T-cell (primary cell): ENCODE measurements at regions not wholly inside any gene's neighbourhood (a gene's known extent, or its start where the extent isn't known, plus 50 kb on each side); places are given as distances from the start of the nearest gene placed in this dataset.

Experiments used
- ATAC-seq, 4 experiments: fragments of 200-7000 bp in 3 of 4; fragments of 150-1000 bp in 1 of 4; cut with Tn5 transposase; replicated peaks in 1 of 4; 1 replicate in 3 of 4; 2 replicates in 1 of 4; pipeline ENCODE4 v1.10.0; 2021; ENCODE audit warnings: moderate library complexity in 3 of 4, mild to moderate bottlenecking in 2 of 4, moderate number of reproducible peaks in 1 of 4
- CTCF ChIA-PET, 2 donors: fragments of 300-600 bp; sonication (Branson Sonifier 250); formaldehyde crosslinking; loops; one replicate each; lab custom pipeline; 2022; ENCODE audit warnings: antibody characterized with exemption in 2 of 2; lab: Charles Lee
- POLR2A ChIA-PET, 2 donors: fragments of 300-600 bp; sonication (Branson Sonifier 250); formaldehyde crosslinking; loops; one replicate each; lab custom pipeline; 2022; ENCODE audit warnings: antibody characterized with exemption in 2 of 2; lab: Charles Lee
- DNase-seq, 35 experiments: peaks; one replicate each; pipeline versions ENCODE4 v3.0.0 to v3.0.0-alpha.2; 2013 to 2023
- H3K27ac ChIP-seq: one replicate; pipeline ENCODE4 v1.5.1; 2013; ENCODE audit warnings: low read length
- H3K27me3 ChIP-seq, 2 experiments: replicated peaks in 1 of 2; 1 replicate in 1 of 2; 2 replicates in 1 of 2; pipeline versions ENCODE4 v1.6.1 to v1.7.0; 2013; ENCODE audit warnings: low read length in 1 of 2, mixed read lengths in 1 of 2; ENCODE audit not compliant: control insufficient read depth in 2 of 2, insufficient read depth in 2 of 2; ENCODE audit errors: extremely low read depth in 1 of 2
- H3K36me3 ChIP-seq, 2 donors: 1 replicate in 1 of 2; 2 replicates in 1 of 2; pipeline versions ENCODE4 v1.6.1 to v1.7.0; 2013; ENCODE audit warnings: low read length in 1 of 2; ENCODE audit not compliant: control insufficient read depth in 2 of 2, insufficient read depth in 1 of 2; ENCODE audit errors: extremely low read depth in 1 of 2
- H3K4me1 ChIP-seq, 2 experiments: 1 replicate in 1 of 2; 2 replicates in 1 of 2; pipeline versions ENCODE4 v1.6.1 to v1.7.0; 2013; ENCODE audit warnings: low read length in 2 of 2, mixed read lengths in 1 of 2; ENCODE audit not compliant: insufficient read depth in 2 of 2, control insufficient read depth in 1 of 2; ENCODE audit errors: extremely low read depth in 1 of 2
- H3K4me3 ChIP-seq, 2 donors: 1 replicate in 1 of 2; 2 replicates in 1 of 2; pipeline versions ENCODE4 v1.5.1 to v1.7.0; 2013; ENCODE audit warnings: mild to moderate bottlenecking in 2 of 2, low read length in 1 of 2, moderate library complexity in 1 of 2; ENCODE audit not compliant: control insufficient read depth in 1 of 2; ENCODE audit errors: extremely low read depth in 1 of 2
- H3K9me3 ChIP-seq: 2 replicates; pipeline ENCODE4 v1.7.0; 2013
- H3K27ac Mint-ChIP-seq, 2 donors: one replicate each; pipeline ENCODE4 v1.8.0; 2020 to 2021; ENCODE audit warnings: mild to moderate bottlenecking in 2 of 2, mixed read lengths in 2 of 2
- H3K27me3 Mint-ChIP-seq, 2 donors: one replicate each; pipeline ENCODE4 v1.8.0; 2021 to 2022; ENCODE audit warnings: mixed read lengths in 2 of 2
- H3K36me3 Mint-ChIP-seq: one replicate; pipeline ENCODE4 v1.8.0; 2021; ENCODE audit warnings: mixed read lengths
- H3K4me1 Mint-ChIP-seq, 3 donors: one replicate each; pipeline ENCODE4 v1.8.0; 2020 to 2022; ENCODE audit warnings: mixed read lengths in 3 of 3, mild to moderate bottlenecking in 1 of 3
- H3K4me3 Mint-ChIP-seq, 3 donors: one replicate each; pipeline ENCODE4 v1.8.0; 2020 to 2022; ENCODE audit warnings: mild to moderate bottlenecking in 3 of 3, mixed read lengths in 3 of 3, moderate library complexity in 3 of 3
- H3K9me3 Mint-ChIP-seq, 3 donors: one replicate each; pipeline ENCODE4 v1.8.0; 2020 to 2022; ENCODE audit warnings: mixed read lengths in 3 of 3
- WGBS: methylation state at CpG from one replicate; pipeline ENCODE4 v1.1.5; 2013; ENCODE audit warnings: missing lambda C conversion rate; ENCODE audit not compliant: insufficient coverage; 5-methylcytosine and 5-hydroxymethylcytosine counted together

- Histone ChIP-seq H3K9me3 (no peaks in the 10 kb centered on the region), H3K4me1 (peaks cover 0 to 6% of the 10 kb centered on the region in 2 experiments), H3K27ac (no peak overlapping the region), H3K27me3 (no peaks in the 10 kb centered on the region), H3K36me3 (no peaks in the 10 kb centered on the region), H3K4me3 (no peak overlapping the region)
- H3K4me1 Mint-ChIP-seq = peaks cover 10 to 16% (median 15%) of the 10 kb centered on the region in 3 donors
- no peaks in the 10 kb centered on the region for H3K27me3 Mint-ChIP-seq
- H3K36me3 Mint-ChIP-seq = no peaks in the 10 kb centered on the region
- POLR2A ChIA-PET = no interaction called here
- CTCF ChIA-PET = no interaction called here
- no peaks in the 10 kb centered on the region for H3K9me3 Mint-ChIP-seq
- DNase-seq (no peak), ATAC-seq (no peak)
- 100% methylated on average over 3 of the region's 6 CpGs for WGBS
- H3K4me3 Mint-ChIP-seq = no peak overlapping the region
- no peak overlapping the region for H3K27ac Mint-ChIP-seq
Observed at GRCh38 chr10:88154596-88155250, 291.3 kb downstream of the PTEN start.

DNA sequence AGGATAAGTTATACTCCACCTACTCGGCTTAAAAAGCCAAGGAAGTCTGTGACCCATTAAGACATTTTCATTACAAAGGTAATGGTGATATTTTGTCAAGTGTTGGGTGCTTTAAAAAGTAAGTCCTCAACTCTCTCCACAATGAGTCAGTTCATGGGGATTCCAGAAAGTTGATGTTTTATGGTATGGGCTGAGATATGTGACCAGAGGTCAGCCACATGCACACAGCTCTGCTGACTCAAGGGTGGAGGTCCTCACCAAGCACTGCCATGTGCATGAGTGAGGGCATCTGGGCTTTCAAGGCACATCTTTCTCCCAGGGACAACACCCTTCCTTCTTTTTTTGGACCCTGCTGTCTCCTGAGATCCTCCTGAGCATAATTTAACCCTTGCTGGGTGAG is 292.9 kb downstream of the PTEN start:
- peaks cover 10 to 16% (median 15%) of the 10 kb centered on the region in 3 donors for H3K4me1 Mint-ChIP-seq
- CTCF ChIA-PET = no interaction called here

DNA sequence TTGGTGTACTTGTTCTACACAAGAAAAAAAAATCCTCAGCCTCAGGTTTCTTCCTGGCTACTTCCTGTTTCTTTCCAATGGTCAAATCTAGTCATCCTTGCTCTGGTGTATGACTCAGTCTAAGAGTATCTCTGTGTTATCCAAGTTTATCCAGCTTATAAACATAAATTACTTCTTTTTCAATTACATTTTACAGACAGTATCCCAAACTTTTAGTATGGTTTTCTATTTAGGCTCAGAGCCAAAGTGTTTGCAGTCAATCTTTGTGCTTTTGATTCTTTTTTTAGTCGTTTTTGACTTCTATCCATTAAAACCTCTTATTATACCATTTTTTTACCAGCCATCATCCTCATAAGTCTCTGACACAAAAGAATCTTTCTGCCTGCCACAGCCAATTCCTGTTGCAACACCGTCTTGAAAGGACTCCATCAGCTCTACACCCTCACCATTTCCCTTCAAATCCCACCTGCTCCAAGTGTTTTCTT is 294.6 kb downstream of the PTEN start:
- WGBS = 25% methylated on average over 1 of the region's 2 CpGs
- no peak for DNase-seq
- POLR2A ChIA-PET = no interaction called here
- Mint-ChIP-seq H3K27ac (no peak overlapping the region), H3K27me3 (no peaks in the 10 kb centered on the region), H3K9me3 (no peaks in the 10 kb centered on the region), H3K4me1 (peaks cover 3 to 14% (median 6%) of the 10 kb centered on the region in 3 donors), H3K36me3 (no peaks in the 10 kb centered on the region), H3K4me3 (no peak overlapping the region)
- Histone ChIP-seq H3K27me3 (no peaks in the 10 kb centered on the region), H3K4me3 (no peak overlapping the region), H3K9me3 (no peaks in the 10 kb centered on the region), H3K27ac (no peak overlapping the region), H3K4me1 (no peaks in the 10 kb centered on the region), H3K36me3 (no peaks in the 10 kb centered on the region)
- CTCF ChIA-PET = no interaction called here
- ATAC-seq = no peak

More for the DNA sequence above, 292.9 kb downstream of the PTEN start:
- H3K27ac Mint-ChIP-seq = no peak overlapping the region
- no peak overlapping the region for H3K4me3 ChIP-seq
- no peak for DNase-seq
- no peaks in the 10 kb centered on the region for H3K9me3 Mint-ChIP-seq
- peaks cover 0 to 6% of the 10 kb centered on the region in 2 experiments for H3K4me1 ChIP-seq
- H3K9me3 ChIP-seq = no peaks in the 10 kb centered on the region
- POLR2A ChIA-PET = no interaction called here
- no peak for ATAC-seq
- H3K27me3 ChIP-seq = no peaks in the 10 kb centered on the region
- no peaks in the 10 kb centered on the region for H3K36me3 ChIP-seq
- no peak overlapping the region for H3K4me3 Mint-ChIP-seq
- H3K36me3 Mint-ChIP-seq = no peaks in the 10 kb centered on the region
- H3K27ac ChIP-seq = no peak overlapping the region
- H3K27me3 Mint-ChIP-seq = no peaks in the 10 kb centered on the region
- no CpG with 5 or more reads among the region's 1 CpG for WGBS

GRCh38 chr10:88158526-88159122 is 295.2 kb downstream of the PTEN start:
- no peak for ATAC-seq
- H3K36me3 Mint-ChIP-seq = no peaks in the 10 kb centered on the region
- no peaks in the 10 kb centered on the region for H3K27me3 Mint-ChIP-seq
- H3K9me3 Mint-ChIP-seq = no peaks in the 10 kb centered on the region
- ChIA-PET CTCF (no interaction called here), POLR2A (no interaction called here)
- no peak for DNase-seq
- H3K4me1 Mint-ChIP-seq = peaks cover 0 to 10% (median 2%) of the 10 kb centered on the region in 3 donors
- H3K27ac Mint-ChIP-seq = no peak overlapping the region
- Histone ChIP-seq H3K9me3 (no peaks in the 10 kb centered on the region), H3K4me1 (no peaks in the 10 kb centered on the region), H3K27ac (no peak overlapping the region), H3K36me3 (no peaks in the 10 kb centered on the region), H3K4me3 (no peak overlapping the region), H3K27me3 (no peaks in the 10 kb centered on the region)
- WGBS = 44% methylated on average over 1 of the region's 3 CpGs
- no peak overlapping the region for H3K4me3 Mint-ChIP-seq

DNA sequence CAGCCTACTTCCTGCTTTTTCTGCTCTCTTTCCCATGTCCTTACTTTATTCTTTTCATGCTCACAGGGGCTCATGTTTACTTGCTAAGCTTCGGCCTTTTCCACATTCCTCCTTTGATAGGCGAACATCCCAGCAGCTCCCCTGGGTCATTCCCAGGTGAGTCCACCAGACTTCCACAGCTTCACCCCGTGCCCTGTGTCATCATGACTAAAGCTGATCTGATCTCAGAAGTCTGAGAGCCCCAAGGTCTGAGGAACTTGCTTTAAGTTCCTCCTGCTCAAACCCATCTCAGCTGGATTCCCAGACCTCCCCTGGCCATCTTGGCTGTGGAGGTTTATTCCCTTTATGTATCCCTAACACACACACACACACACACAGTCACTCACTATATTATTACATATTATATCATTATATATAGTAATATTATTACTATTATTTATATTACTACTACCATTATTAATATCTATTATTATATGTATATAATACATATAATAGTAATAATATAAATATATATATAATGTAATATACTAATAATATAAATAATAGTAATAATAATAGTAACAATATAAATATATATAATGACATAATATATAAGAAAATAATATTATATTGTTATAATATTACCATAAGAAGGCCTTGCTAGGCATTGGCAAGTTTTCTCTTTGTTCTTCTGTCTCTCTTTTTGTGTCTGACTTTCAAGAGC is 295.9 kb downstream of the PTEN start:
- Histone ChIP-seq H3K27me3 (no peaks in the 10 kb centered on the region), H3K36me3 (no peaks in the 10 kb centered on the region), H3K4me3 (no peak overlapping the region), H3K27ac (no peak overlapping the region), H3K9me3 (no peaks in the 10 kb centered on the region), H3K4me1 (no peaks in the 10 kb centered on the region)
- no peak for DNase-seq
- Mint-ChIP-seq H3K27me3 (no peaks in the 10 kb centered on the region), H3K27ac (no peak overlapping the region), H3K9me3 (no peaks in the 10 kb centered on the region), H3K36me3 (no peaks in the 10 kb centered on the region), H3K4me1 (peaks cover 0 to 10% (median 2%) of the 10 kb centered on the region in 3 donors), H3K4me3 (no peak overlapping the region)
- no peak for ATAC-seq
- WGBS = 70% methylated on average over 3 of the region's 3 CpGs
- ChIA-PET CTCF (no interaction called here), POLR2A (no interaction called here)

GRCh38 chr10:88161070-88161469 is 297.6 kb downstream of the PTEN start:
- ChIA-PET POLR2A (no interaction called here), CTCF (no interaction called here)
- Histone ChIP-seq H3K27me3 (no peaks in the 10 kb centered on the region), H3K27ac (no peak overlapping the region), H3K36me3 (no peaks in the 10 kb centered on the region), H3K4me3 (no peak overlapping the region), H3K9me3 (no peaks in the 10 kb centered on the region), H3K4me1 (no peaks in the 10 kb centered on the region)
- Mint-ChIP-seq H3K36me3 (no peaks in the 10 kb centered on the region), H3K27ac (no peak overlapping the region), H3K4me1 (peaks cover 0 to 10% (median 2%) of the 10 kb centered on the region in 3 donors), H3K4me3 (no peak overlapping the region), H3K9me3 (no peaks in the 10 kb centered on the region), H3K27me3 (no peaks in the 10 kb centered on the region)
- DNase-seq (no peak), ATAC-seq (no peak)
